Liver (tissue), 8 donors: ENCODE measurements at regions not wholly inside any gene's neighbourhood (a gene's known extent, or its start where the extent isn't known, plus 50 kb on each side); places are given as distances from the start of the nearest gene placed in this dataset.

Experiments used
- DNase-seq: peaks from one replicate; pipeline ENCODE4 v3.0.0-alpha.2; 2017; ENCODE audit warnings: low spot score
- H3K27ac ChIP-seq, 2 donors: one replicate each; pipeline ENCODE4 v1.7.0; 2013; ENCODE audit warnings: inconsistent platforms in 2 of 2, low read length in 2 of 2, control low read depth in 1 of 2, low read depth in 1 of 2, mild to moderate bottlenecking in 1 of 2
- H3K27me3 ChIP-seq, 4 donors: one replicate each; pipeline versions ENCODE4 v1.6.1 to v1.7.0; 2013; ENCODE audit warnings: low read length in 3 of 4, inconsistent platforms in 1 of 4, mild to moderate bottlenecking in 1 of 4, moderate library complexity in 1 of 4; ENCODE audit not compliant: control insufficient read depth in 4 of 4, insufficient read depth in 4 of 4
- H3K36me3 ChIP-seq, 4 donors: one replicate each; pipeline versions ENCODE4 v1.6.1 to v1.7.0; 2013; ENCODE audit warnings: low read length in 3 of 4, mild to moderate bottlenecking in 3 of 4, low read depth in 1 of 4, moderate library complexity in 1 of 4; ENCODE audit not compliant: control insufficient read depth in 4 of 4, insufficient read depth in 3 of 4
- H3K4me1 ChIP-seq, 4 donors: one replicate each; pipeline versions ENCODE4 v1.6.1 to v1.7.0; 2013; ENCODE audit warnings: low read length in 3 of 4, mild to moderate bottlenecking in 3 of 4, moderate library complexity in 1 of 4; ENCODE audit not compliant: control insufficient read depth in 4 of 4, insufficient read depth in 4 of 4
- H3K4me3 ChIP-seq, 3 donors: one replicate each; pipeline versions ENCODE4 v1.6.1 to v1.7.0; 2013; ENCODE audit warnings: low read length in 3 of 3, control low read depth in 1 of 3, low read depth in 1 of 3, mild to moderate bottlenecking in 1 of 3
- H3K9ac ChIP-seq, 2 donors: one replicate each; pipeline ENCODE4 v1.7.0; 2013; ENCODE audit warnings: low read length in 2 of 2, mild to moderate bottlenecking in 2 of 2, moderate library complexity in 2 of 2, control low read depth in 1 of 2, low read depth in 1 of 2
- H3K9me3 ChIP-seq, 4 donors: one replicate each; pipeline versions ENCODE4 v1.6.1 to v1.7.0; 2013; ENCODE audit warnings: low read length in 3 of 4; ENCODE audit not compliant: control insufficient read depth in 4 of 4
- ATF3 ChIP-seq: IDR thresholded peaks from 2 replicates; pipeline ENCODE4 v1.6.1; 2016; ENCODE audit warnings: antibody characterized with exemption
- CTCF ChIP-seq: fragments of 150-350 bp; IDR thresholded peaks from 2 replicates; pipeline ENCODE4 v1.5.1; 2017; ENCODE audit warnings: improper control_type of control experiment, low read depth, low read length; ENCODE audit not compliant: missing input control
- EGR1 ChIP-seq, 2 donors: IDR thresholded peaks; 2 replicates each; pipeline ENCODE4 v1.6.1; 2016 to 2018; ENCODE audit warnings: antibody characterized with exemption in 2 of 2, low read depth in 2 of 2
- FOXA1 ChIP-seq: IDR thresholded peaks from 2 replicates; pipeline ENCODE4 v1.6.1; 2016; ENCODE audit warnings: antibody characterized with exemption
- FOXA2 ChIP-seq: IDR thresholded peaks from 2 replicates; pipeline ENCODE4 v1.6.1; 2016; ENCODE audit warnings: antibody characterized with exemption
- GABPA ChIP-seq, 2 donors: IDR thresholded peaks in 1 of 2; conservative IDR thresholded peaks in 1 of 2; 2 replicates each; pipeline ENCODE4 v1.6.1; 2016; ENCODE audit warnings: antibody characterized with exemption in 2 of 2, mild to moderate bottlenecking in 1 of 2, moderate library complexity in 1 of 2
- HNF4A ChIP-seq, 2 donors: conservative IDR thresholded peaks; 2 replicates each; pipeline ENCODE4 v1.6.1; 2016; ENCODE audit warnings: antibody characterized with exemption in 2 of 2, mild to moderate bottlenecking in 2 of 2
- HNF4G ChIP-seq: IDR thresholded peaks from 2 replicates; pipeline ENCODE4 v1.6.1; 2016; ENCODE audit warnings: antibody characterized with exemption
- JUND ChIP-seq, 2 donors: IDR thresholded peaks; 2 replicates each; pipeline ENCODE4 v1.6.1; 2016; ENCODE audit warnings: antibody characterized with exemption in 2 of 2
- MAX ChIP-seq: IDR thresholded peaks from 2 replicates; pipeline ENCODE4 v1.6.1; 2016; ENCODE audit warnings: antibody characterized with exemption
- NR2F2 ChIP-seq: IDR thresholded peaks from 2 replicates; pipeline ENCODE4 v1.6.1; 2016; ENCODE audit warnings: antibody characterized with exemption
- RAD21 ChIP-seq, 2 donors: IDR thresholded peaks; 2 replicates each; pipeline ENCODE4 v1.6.1; 2016; ENCODE audit warnings: antibody characterized with exemption in 2 of 2, mild to moderate bottlenecking in 2 of 2
- REST ChIP-seq: IDR thresholded peaks from 2 replicates; pipeline ENCODE4 v1.6.1; 2016; ENCODE audit warnings: antibody characterized with exemption, mild to moderate bottlenecking
- RXRA ChIP-seq, 2 donors: IDR thresholded peaks; 2 replicates each; pipeline ENCODE4 v1.6.1; 2017 to 2018; ENCODE audit warnings: antibody characterized with exemption in 2 of 2, mild to moderate bottlenecking in 1 of 2
- SP1 ChIP-seq: IDR thresholded peaks from 2 replicates; pipeline ENCODE4 v1.6.1; 2018; ENCODE audit warnings: antibody characterized with exemption, mild to moderate bottlenecking
- TAF1 ChIP-seq: conservative IDR thresholded peaks from 2 replicates; pipeline ENCODE4 v1.6.1; 2016; ENCODE audit warnings: antibody characterized with exemption, mild to moderate bottlenecking
- YY1 ChIP-seq: IDR thresholded peaks from 2 replicates; pipeline ENCODE4 v1.6.1; 2016; ENCODE audit warnings: antibody characterized with exemption, mild to moderate bottlenecking
- ZBTB33 ChIP-seq: IDR thresholded peaks from 2 replicates; pipeline ENCODE4 v1.6.1; 2016; ENCODE audit warnings: antibody characterized with exemption
- WGBS: extraction: QIAGEN DNeasy Blood & Tissue Kit; methylation state at CpG from one replicate; pipeline ENCODE4 v1.1.7; 2013; 5-methylcytosine and 5-hydroxymethylcytosine counted together
- donor health status: healthy.
- donor health status: healthy.
- donor health status: healthy.
- donor health status: healthy.
- donor health status: healthy.

GRCh38 chr3:150150633-150151032, 179.9 kb upstream of the PFN2 start:
- TF ChIP-seq ATF3 = no peak
- TF ChIP-seq EGR1 (IDR thresholded peaks at IDR 0.05; ENCODE audit: low read depth in 2 of 2) = no peak
- TF ChIP-seq HNF4A (conservative IDR thresholded peaks at IDR 0.05) = no peak
- TF ChIP-seq ZBTB33 = no peak
- TF ChIP-seq RXRA (IDR thresholded peaks at IDR 0.05) = no peak
- no peak for TF ChIP-seq JUND (IDR thresholded peaks at IDR 0.05)
- TF ChIP-seq FOXA1 = no peak
- no peak for TF ChIP-seq FOXA2
- TF ChIP-seq HNF4G = no peak
- no peak for TF ChIP-seq MAX
- TF ChIP-seq RAD21 (IDR thresholded peaks at IDR 0.05) = no peak
- no peak for TF ChIP-seq TAF1
- no peak for TF ChIP-seq SP1
- no peak for TF ChIP-seq CTCF
- TF ChIP-seq NR2F2 = no peak
- no peak for TF ChIP-seq YY1
- TF ChIP-seq REST = no peak
- no peak for TF ChIP-seq GABPA (IDR thresholded peaks at IDR 0.05 in 1 of 2, conservative IDR thresholded peaks at IDR 0.05 in 1 of 2)
- H3K27me3 ChIP-seq = peaks cover 0 to 2% (median 0%) of the 10 kb centered on the region in 4 donors
- H3K4me1 ChIP-seq = no peaks in the 10 kb centered on the region
- 83% methylated on average over 5 of the region's 5 CpGs for WGBS
- DNase-seq = no peak
- H3K4me3 ChIP-seq = no peak overlapping the region
- no peaks in the 10 kb centered on the region for H3K36me3 ChIP-seq
- peaks cover 0 to 3% (median 0%) of the 10 kb centered on the region in 4 donors for H3K9me3 ChIP-seq
- no peak overlapping the region for H3K9ac ChIP-seq
- no peak overlapping the region for H3K27ac ChIP-seq
